Activated CD8-positive, alpha-beta memory T cell treated with anti-CD3 and anti-CD28 coated beads for 48 hours (primary cell): ENCODE measurements at regions not wholly inside any gene's neighbourhood (a gene's known extent, or its start where the extent isn't known, plus 50 kb on each side); places are given as distances from the start of the nearest gene placed in this dataset.
"Not testable (repeated sequence)": the region's sequence is repeated elsewhere in the genome, so short reads cannot be mapped to it uniquely, and the experiment has no call there.

Source experiments
- DNase-seq, 3 experiments: peaks; one replicate each; pipeline ENCODE4 v3.0.0-alpha.2; 2020; ENCODE audit warnings: low read depth in 2 of 3, low spot score in 2 of 3

DNA sequence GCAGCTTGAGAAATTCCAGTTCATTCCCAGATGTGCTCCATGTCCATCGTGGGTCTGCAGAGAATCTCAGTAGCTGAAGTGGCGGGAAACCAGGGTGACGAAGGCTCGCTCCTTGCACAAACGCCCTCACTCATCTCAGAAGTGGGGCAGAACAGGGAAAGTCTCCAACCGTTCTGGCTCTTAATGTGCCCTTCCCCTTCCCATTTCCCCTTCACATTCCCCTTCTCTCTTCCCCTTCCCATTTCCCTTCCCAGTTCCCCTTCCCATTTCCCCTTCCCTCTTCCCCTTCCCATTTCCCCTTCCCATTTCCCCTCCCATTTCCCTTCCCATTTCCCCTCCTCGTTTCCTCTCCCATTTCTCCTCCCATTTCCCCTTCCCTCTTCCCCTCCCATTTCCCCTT, 108.5 kb downstream of the OLFM1 start:
- DNase-seq: not testable (repeated sequence)

DNA sequence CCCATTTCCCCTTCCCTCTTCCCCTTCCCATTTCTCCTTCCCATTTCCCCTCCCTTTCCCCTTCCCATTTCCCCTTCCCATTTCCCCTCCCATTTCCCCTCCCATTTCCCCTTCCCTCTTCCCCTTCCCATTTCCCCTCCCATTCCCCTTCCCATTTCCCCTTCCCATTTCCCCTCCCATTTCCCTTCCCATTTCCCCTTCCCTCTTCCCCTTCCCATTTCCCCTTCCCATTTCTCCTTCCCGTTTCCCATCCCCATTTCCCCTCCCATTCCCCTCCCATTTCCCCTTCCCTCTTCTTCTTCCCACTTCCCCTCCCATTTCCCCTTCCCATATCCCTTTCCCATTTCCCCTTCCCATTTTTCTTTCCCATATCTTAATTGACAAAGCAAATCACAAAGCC, 109.0 kb downstream of the OLFM1 start:
- no peak for DNase-seq

- DNase-seq: no peak
Observed at GRCh38 chr9:135198144-135198543, 110.7 kb downstream of the OLFM1 start.

- no peak for DNase-seq
Observed at GRCh38 chr9:135198586-135199285, 111.3 kb downstream of the OLFM1 start.

- DNase-seq: no peak
Observed at GRCh38 chr9:135199489-135199888, 112.0 kb downstream of the OLFM1 start.

DNA sequence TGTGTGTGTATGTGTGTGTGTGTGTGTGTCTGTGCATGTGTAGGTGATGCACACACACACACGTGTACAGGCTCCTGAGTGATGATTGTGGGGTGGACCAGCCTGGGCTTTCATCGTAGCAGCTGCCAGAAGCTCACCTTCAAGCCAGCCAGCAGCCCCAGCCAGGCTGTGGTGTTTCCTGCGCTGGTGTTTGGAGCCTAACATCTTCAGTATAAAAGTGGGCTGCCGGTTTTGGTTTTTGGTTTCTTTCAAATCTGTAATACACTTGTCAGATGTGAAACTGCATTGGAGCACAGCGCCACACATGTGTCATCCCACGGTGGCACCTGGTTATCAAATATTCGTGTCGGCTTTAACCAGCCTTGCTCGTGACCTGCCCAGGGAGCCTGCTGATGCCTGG, 114.2 kb downstream of the OLFM1 start:
- no peak for DNase-seq

DNA sequence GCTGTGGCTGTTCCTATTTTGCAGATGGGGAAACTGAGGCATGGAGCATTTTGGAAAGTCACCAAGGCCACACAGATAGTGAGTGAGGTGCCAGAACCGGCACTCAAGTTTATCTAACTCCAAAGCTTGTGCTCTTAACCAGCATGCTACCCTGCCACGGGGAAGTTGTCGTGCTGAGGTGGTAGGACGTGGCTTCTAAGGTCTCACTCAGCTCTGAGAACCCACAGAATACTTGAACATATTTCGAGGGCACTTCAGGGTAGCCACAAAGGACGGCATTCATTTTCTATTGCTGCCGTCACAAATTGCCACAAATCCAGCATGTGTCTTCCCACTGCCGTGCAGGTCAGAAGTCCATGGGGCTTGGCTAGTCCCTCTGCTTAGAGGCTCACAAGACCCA, 116.7 kb downstream of the OLFM1 start:
- DNase-seq: no peak

DNA sequence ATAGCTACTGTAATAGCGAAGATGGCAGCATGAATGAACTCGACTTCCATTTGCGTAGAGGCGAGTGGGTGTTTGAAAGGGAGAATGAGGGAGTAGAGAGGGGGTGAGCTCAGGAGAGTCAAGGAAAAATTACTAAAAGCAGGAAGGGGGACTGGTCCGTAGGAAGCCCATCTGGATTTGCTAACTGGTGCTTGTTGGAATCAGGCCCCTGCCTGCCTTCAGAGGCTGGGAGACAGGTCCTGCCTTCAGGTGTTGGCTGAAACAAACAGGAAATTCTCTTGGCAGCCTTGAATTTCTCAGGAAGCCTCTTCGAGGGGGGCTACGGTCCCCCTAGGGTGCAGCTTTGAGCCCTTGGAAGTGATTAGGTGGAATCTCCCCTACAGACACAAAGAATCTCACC, 121.7 kb downstream of the OLFM1 start:
- DNase-seq: no peak

GRCh38 chr9:135209852-135210251, 122.4 kb downstream of the OLFM1 start:
- DNase-seq: no peak

GRCh38 chr9:135210676-135211523, 123.4 kb downstream of the OLFM1 start:
- DNase-seq: no peak

GRCh38 chr9:135211524-135211890, 124.0 kb downstream of the OLFM1 start:
- no peak for DNase-seq

- no peak for DNase-seq
Observed at GRCh38 chr9:135212961-135213360, 125.5 kb downstream of the OLFM1 start.

DNA sequence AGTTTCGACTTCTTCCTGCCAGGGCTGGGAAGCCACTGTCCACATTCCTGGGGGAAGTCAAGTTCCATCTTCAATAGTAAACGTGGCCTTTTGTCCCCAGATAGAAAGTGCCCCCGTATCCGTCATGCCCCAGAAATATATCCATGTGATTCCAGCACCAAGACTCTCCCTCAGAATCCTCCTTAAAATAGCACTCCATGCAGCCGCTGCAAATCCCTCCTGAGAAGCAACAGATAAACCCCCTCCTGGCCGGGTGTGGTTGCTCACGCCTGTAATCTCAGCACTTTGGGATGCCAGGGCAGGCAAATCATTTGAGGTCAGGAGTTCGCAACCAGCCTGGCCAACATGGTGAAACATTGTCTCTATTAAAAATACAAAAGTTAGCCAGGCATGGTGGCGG, 126.1 kb downstream of the OLFM1 start:
- DNase-seq: no peak

GRCh38 chr9:135214054-135214640, 126.7 kb downstream of the OLFM1 start:
- DNase-seq: no peak

GRCh38 chr9:135214706-135215105, 127.2 kb downstream of the OLFM1 start:
- DNase-seq: no peak

DNA sequence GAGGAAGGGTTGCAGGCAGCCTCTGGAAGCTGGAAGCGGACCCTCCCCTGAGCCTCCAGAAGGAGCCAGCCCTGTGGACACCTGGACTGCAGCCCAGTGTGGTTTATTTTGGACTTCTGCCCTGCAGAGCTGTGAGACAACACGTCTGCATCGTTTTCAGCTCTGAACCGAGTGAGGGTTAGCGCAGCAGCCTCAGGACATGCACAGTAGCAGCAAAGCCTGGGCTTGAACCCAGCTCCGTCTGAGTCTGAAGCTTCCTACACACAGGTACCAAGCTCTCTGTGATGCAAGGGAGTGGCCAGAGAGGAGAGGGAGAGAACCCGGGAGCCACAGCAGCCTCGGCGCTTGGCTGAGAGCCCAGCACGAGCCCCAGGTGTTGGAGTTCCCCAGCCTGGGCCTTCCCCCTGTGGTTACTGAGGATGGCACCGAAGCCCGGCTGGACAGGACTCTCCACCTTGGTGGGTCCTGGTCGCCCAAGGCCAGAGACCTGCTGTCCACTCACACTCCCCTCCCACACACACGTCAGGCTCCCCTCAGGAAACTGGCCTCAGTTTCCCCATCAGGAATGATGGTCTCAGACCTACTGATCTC, 128.2 kb downstream of the OLFM1 start:
- no peak for DNase-seq

DNA sequence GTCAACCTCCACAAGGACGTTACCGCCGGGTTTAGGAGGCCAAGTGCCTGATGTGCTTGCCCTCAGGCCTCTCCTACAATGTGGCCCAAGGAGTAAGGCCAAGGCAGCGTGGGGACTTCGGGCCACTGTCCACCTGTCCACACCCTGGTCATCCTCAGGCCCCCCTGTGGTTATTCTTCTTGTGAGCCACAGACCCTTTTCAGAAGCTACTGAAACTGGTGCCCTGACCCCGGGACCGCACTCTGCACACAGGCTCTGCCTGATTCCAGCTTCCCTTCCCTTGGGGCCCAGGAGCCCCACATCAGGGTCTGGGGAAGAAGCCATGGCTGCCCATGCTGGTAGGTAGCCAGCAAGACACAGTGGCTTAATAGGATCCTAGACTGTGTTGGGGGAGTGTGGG, 128.8 kb downstream of the OLFM1 start:
- DNase-seq: no peak

- no peak for DNase-seq
Observed at GRCh38 chr9:135216791-135217441, 129.4 kb downstream of the OLFM1 start.

DNA sequence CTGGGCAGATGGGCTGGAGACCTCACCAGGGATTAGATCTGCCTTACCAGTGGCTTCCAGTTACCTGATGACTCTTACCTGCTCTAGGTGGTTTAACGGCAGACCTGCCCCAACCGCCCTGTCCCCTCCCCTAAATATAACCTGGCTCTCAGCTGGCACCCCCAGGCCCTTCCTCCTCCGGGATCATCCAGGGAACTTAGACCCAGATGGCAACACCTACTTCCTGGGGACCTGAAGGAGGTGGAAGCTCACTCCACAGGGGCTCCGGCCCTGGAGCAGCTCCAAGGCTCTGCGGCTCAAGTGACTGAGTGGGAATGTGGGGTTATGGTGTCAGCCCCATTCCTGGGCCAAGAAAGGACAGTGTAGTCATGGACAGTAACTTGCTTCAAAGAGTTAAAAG, 130.4 kb downstream of the OLFM1 start:
- DNase-seq: no peak

GRCh38 chr9:135218331-135219225, 131.1 kb downstream of the OLFM1 start:
- no peak for DNase-seq
